K562 (cell line): ENCODE measurements at regions not wholly inside any gene's neighbourhood (a gene's known extent, or its start where the extent isn't known, plus 50 kb on each side); places are given as distances from the start of the nearest gene placed in this dataset.

Experiments
- ILK ChIP-seq: fragments of 450-650 bp; IDR thresholded peaks from 2 replicates; pipeline ENCODE4 v1.6.1; 2016; ENCODE audit warnings: missing genetic modification characterization, low read depth, mild to moderate bottlenecking, missing compliant biosample characterization, moderate library complexity, borderline replicate concordance
- POLR2A ChIP-seq: fragments of 450-650 bp; conservative IDR thresholded peaks from 2 replicates; pipeline ENCODE4 v1.6.1; 2016
- POU5F1 ChIP-seq: fragments of 150-350 bp; IDR thresholded peaks from 2 replicates; pipeline ENCODE4 v1.6.1; 2014; ENCODE audit warnings: borderline replicate concordance, low read length, low read depth, mild to moderate bottlenecking; ENCODE audit not compliant: partially characterized antibody
- PYGO2 ChIP-seq: fragments of 450-650 bp; IDR thresholded peaks from 2 replicates; pipeline ENCODE4 v1.6.1; 2016; ENCODE audit warnings: mild to moderate bottlenecking, missing genetic modification characterization, moderate library complexity, missing compliant biosample characterization
- SETDB1 ChIP-seq: IDR thresholded peaks from one replicate; pipeline ENCODE4 v1.6.1; 2012; ENCODE audit warnings: low read length, control low read depth, inconsistent platforms
- ZNF224 ChIP-seq: sonication (generic); formaldehyde crosslinking; IDR thresholded peaks from 2 replicates; pipeline ENCODE4 v1.8.0; 2022; ENCODE audit warnings: mild to moderate bottlenecking, missing genetic modification reagents
- ZNF263 ChIP-seq: sonication (generic); formaldehyde crosslinking; IDR thresholded peaks from 2 replicates; pipeline ENCODE4 v1.8.0; 2022; ENCODE audit warnings: mild to moderate bottlenecking, missing genetic modification reagents, borderline replicate concordance
- ZNF707 ChIP-seq: fragments of 250-450 bp; sonication (Bioruptor Pico); conservative IDR thresholded peaks from 2 replicates; pipeline ENCODE4 v1.8.0; 2022; ENCODE audit warnings: inconsistent platforms, mild to moderate bottlenecking, moderate library complexity
- TF ChIP-seq, protein P1 (sequence below), 3 experiments: IDR thresholded peaks in 2 of 3; conservative IDR thresholded peaks in 1 of 3; 2 replicates each; pipeline ENCODE4 v1.5.1; 2011 to 2012; ENCODE audit warnings: low read length in 3 of 3, mild to moderate bottlenecking in 3 of 3, control low read depth in 2 of 3, improper control_type of control experiment in 1 of 3, inconsistent platforms in 1 of 3, low read depth in 1 of 3, mixed read lengths in 1 of 3, moderate library complexity in 1 of 3; ENCODE audit not compliant: insufficient read depth in 2 of 3

DNA sequence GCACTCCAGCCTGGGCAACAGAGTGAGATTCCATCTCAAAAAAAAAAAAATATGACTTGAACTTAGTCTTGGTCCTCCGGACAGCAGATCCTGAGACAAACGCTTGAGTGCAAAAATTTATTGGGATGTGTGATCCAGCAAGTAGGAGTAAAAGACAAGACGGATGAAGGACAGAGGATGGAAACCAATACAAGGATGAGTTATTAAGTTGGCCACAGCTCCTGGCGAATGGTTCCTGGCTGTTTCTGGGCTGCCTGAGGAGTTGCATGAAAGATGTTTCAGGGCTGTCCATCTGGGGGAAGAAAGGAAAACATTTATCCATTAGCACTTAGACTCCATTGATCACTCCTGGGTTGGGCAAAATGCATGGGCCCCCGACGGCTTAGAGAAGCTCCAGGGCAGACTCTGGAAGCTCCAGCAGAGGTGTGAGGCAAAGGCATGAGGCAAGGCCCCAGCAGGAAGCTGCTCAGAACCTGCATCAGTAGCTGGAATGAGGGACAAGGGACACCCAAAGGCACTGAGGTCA, 98.3 kb upstream of the ZNF438 start:
- TF ChIP-seq SETDB1 (no peak), ZNF263 (CRISPR knock-in tag) (no peak), ZNF224 (CRISPR knock-in tag) (no peak), ZNF707 (CRISPR knock-in tag) (no peak), POU5F1 (no peak), PYGO2 (no peak), ILK (tag) (no peak), POLR2A (no peak)
- TF ChIP-seq, protein P1, sequence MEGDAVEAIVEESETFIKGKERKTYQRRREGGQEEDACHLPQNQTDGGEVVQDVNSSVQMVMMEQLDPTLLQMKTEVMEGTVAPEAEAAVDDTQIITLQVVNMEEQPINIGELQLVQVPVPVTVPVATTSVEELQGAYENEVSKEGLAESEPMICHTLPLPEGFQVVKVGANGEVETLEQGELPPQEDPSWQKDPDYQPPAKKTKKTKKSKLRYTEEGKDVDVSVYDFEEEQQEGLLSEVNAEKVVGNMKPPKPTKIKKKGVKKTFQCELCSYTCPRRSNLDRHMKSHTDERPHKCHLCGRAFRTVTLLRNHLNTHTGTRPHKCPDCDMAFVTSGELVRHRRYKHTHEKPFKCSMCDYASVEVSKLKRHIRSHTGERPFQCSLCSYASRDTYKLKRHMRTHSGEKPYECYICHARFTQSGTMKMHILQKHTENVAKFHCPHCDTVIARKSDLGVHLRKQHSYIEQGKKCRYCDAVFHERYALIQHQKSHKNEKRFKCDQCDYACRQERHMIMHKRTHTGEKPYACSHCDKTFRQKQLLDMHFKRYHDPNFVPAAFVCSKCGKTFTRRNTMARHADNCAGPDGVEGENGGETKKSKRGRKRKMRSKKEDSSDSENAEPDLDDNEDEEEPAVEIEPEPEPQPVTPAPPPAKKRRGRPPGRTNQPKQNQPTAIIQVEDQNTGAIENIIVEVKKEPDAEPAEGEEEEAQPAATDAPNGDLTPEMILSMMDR (IDR thresholded peaks at IDR 0.05 in 2 of 3, conservative IDR thresholded peaks at IDR 0.05 in 1 of 3; ENCODE audit: insufficient read depth in 2 of 3, low read depth in 1 of 3, low read length in 3 of 3): no peak
